ENCODE measurements at regions not wholly inside any gene's neighbourhood (a gene's known extent, or its start where the extent isn't known, plus 50 kb on each side); places are given as distances from the start of the nearest gene placed in this dataset.

DNA sequence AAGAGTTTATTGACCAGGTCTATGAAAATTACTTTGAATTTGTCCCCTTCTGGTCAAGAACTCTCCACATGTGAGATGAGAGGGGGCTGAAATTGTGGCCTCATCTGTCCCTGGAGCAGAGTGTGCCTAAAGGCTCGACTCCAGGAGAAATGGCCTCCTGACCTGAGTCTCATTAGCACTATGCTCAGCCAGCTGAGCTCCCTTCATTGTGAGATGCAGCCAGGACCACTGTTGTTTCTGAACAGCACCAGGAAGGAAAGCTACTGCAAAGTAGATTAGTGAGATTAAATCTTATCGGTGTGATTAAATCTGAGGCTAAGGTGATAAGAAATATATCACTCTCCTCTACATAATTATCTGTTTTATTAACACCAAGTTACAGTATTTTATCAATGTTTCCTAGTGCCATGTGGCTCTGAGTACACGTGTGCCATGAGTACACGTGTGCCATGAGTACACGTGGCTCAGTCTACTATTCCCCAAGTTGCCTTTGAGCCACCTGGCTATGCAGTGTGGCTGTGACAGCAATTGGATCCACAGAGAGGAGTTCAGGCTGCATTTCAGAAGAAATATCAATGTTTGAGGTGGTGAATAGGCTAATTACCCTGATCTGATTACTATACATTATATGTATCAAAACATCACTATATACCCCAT is 126.9 kb downstream of the IPMK start:
- H3K27me3 Mint-ChIP-seq: no peaks in the 10 kb centered on the region
- H3K4me3 Mint-ChIP-seq: no peak overlapping the region
- no peaks in the 10 kb centered on the region for H3K36me3 Mint-ChIP-seq
- H3K27ac Mint-ChIP-seq: no peak overlapping the region
- no peak for ATAC-seq
- H3K4me1 Mint-ChIP-seq: no peaks in the 10 kb centered on the region
- peaks cover 3% of the 10 kb centered on the region for H3K9me3 Mint-ChIP-seq

- no peak overlapping the region for H3K27ac Mint-ChIP-seq
- no peak for ATAC-seq
- H3K4me3 Mint-ChIP-seq: no peak overlapping the region
- no peaks in the 10 kb centered on the region for H3K27me3 Mint-ChIP-seq
- no peaks in the 10 kb centered on the region for H3K4me1 Mint-ChIP-seq
- peaks cover 3% of the 10 kb centered on the region for H3K9me3 Mint-ChIP-seq
- H3K36me3 Mint-ChIP-seq: no peaks in the 10 kb centered on the region
These were observed 127.6 kb downstream of the IPMK start for GRCh38 chr10:58140054-58140453.

DNA sequence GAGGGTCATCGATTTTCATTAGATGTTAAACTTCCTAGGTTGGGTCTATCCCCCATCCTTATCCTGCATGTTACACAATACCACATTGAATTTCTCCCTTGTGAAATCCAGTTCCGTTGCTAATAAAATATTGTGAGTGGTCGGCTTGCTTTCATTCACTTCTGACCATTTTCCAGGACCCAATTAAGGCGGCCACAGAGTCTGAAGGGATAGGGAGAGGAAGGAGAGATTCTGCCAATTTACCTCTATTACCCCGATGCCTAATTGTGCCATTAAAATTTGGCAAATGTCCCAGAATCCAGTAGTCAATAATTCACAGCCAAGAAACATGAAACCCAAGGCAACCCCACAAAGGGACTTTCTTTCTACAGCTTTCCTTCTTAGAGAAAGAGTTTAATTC is 129.9 kb downstream of the IPMK start:
- Mint-ChIP-seq H3K4me3 (no peak overlapping the region), H3K9me3 (peaks cover 3% of the 10 kb centered on the region), H3K27ac (no peak overlapping the region), H3K4me1 (no peaks in the 10 kb centered on the region), H3K27me3 (no peaks in the 10 kb centered on the region), H3K36me3 (no peaks in the 10 kb centered on the region)
- no peak for ATAC-seq

GRCh38 chr10:58115218-58116050 is 152.3 kb downstream of the IPMK start:
- Mint-ChIP-seq H3K36me3 (no peaks in the 10 kb centered on the region), H3K4me3 (no peak overlapping the region), H3K9me3 (no peaks in the 10 kb centered on the region), H3K4me1 (no peaks in the 10 kb centered on the region), H3K27me3 (no peaks in the 10 kb centered on the region), H3K27ac (no peak overlapping the region)
- no peak for ATAC-seq

- Mint-ChIP-seq H3K9me3 (no peaks in the 10 kb centered on the region), H3K4me3 (no peak overlapping the region), H3K36me3 (no peaks in the 10 kb centered on the region), H3K27ac (no peak overlapping the region), H3K27me3 (peaks cover 7% of the 10 kb centered on the region), H3K4me1 (no peaks in the 10 kb centered on the region)
- ATAC-seq: no peak
These were observed 158.0 kb downstream of the IPMK start for GRCh38 chr10:58109731-58110130.

DNA sequence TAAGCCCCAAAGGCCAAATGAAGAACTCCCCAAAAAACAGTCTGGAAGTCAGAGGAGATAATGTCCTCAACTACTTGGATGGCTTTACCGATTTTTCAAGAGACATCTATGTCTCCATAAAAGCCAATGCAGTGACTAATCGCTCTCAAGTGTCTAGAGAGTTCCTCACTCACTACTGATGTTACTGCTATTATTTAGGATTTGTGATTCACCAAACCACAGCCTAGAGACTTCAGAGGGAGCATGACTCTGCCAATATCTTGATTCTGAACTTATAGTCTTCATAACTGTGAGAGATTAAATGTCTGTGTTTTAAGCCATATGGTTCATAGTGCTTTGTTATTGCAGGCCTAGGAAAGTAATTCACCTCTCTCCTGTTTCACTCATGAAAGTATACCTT is 160.2 kb downstream of the IPMK start:
- no peak overlapping the region for H3K27ac Mint-ChIP-seq
- H3K27me3 Mint-ChIP-seq: peaks cover 8% of the 10 kb centered on the region
- H3K36me3 Mint-ChIP-seq: no peaks in the 10 kb centered on the region
- peaks cover 3% of the 10 kb centered on the region for H3K9me3 Mint-ChIP-seq
- no peak overlapping the region for H3K4me3 Mint-ChIP-seq
- no peaks in the 10 kb centered on the region for H3K4me1 Mint-ChIP-seq
- no peak for ATAC-seq

- H3K4me1 Mint-ChIP-seq: no peaks in the 10 kb centered on the region
- peaks cover 15% of the 10 kb centered on the region for H3K27me3 Mint-ChIP-seq
- no peak overlapping the region for H3K27ac Mint-ChIP-seq
- peaks cover 7% of the 10 kb centered on the region for H3K9me3 Mint-ChIP-seq
- H3K36me3 Mint-ChIP-seq: no peaks in the 10 kb centered on the region
- ATAC-seq: no peak
- H3K4me3 Mint-ChIP-seq: no peak overlapping the region
These were observed 161.3 kb downstream of the IPMK start for GRCh38 chr10:58106211-58107035.

- no peak for ATAC-seq
These were observed 163.3 kb downstream of the IPMK start for GRCh38 chr10:58104351-58104751.

DNA sequence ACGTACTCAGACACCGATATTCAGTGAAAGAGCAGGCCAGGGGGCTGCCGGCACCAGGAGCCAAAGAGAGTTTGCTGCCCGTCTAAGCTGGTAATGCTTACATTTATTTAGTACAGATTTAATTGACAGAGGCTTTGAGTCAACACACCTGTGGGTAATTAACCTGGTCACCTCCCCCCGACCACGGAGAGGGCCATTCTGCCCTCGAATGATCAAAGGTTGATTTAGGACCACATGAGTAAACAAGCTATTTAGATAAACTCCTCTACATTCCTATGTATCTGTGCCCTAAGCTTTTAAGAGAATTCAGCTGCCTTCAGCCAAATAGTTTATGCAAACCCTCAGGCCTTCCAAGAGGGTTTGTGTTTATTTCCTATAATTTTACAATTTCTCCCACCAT is 164.8 kb downstream of the IPMK start:
- H3K27me3 Mint-ChIP-seq: peaks cover 15% of the 10 kb centered on the region
- H3K36me3 Mint-ChIP-seq: no peaks in the 10 kb centered on the region
- H3K4me1 Mint-ChIP-seq: no peaks in the 10 kb centered on the region
- H3K9me3 Mint-ChIP-seq: peaks cover 7% of the 10 kb centered on the region
- ATAC-seq: no peak
- H3K4me3 Mint-ChIP-seq: no peak overlapping the region
- H3K27ac Mint-ChIP-seq: no peak overlapping the region

More at GRCh38 chr10:58104351-58104751, 163.3 kb downstream of the IPMK start:
- H3K9me3 Mint-ChIP-seq: peaks cover 7% of the 10 kb centered on the region
- H3K27me3 Mint-ChIP-seq: peaks cover 15% of the 10 kb centered on the region
- no peak overlapping the region for H3K4me3 Mint-ChIP-seq
- no peaks in the 10 kb centered on the region for H3K36me3 Mint-ChIP-seq
- H3K27ac Mint-ChIP-seq: no peak overlapping the region
- H3K4me1 Mint-ChIP-seq: no peaks in the 10 kb centered on the region

DNA sequence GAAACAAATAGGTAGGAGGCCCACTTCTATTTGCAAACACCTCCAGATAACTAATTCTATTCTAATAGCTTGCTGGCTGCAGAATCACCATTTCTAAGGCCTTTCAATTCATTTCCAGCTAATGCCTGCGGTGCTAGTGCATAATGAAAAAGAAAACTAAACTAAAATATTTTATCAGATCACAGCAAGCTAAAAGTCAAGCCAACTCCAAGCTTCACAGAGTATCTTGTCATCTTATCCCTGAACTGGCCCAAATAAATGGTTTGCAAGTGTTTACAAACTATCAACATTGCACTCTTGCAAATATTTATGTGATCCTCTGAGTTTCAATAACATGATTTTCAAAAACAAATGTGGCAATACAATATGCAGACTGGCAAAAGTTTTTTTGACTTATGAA is 166.0 kb downstream of the IPMK start:
- H3K4me3 Mint-ChIP-seq: no peak overlapping the region

GRCh38 chr10:58094985-58095718 is 172.5 kb downstream of the IPMK start:
- Mint-ChIP-seq H3K27ac (no peak overlapping the region), H3K4me3 (no peak overlapping the region), H3K4me1 (no peaks in the 10 kb centered on the region), H3K9me3 (no peaks in the 10 kb centered on the region), H3K36me3 (no peaks in the 10 kb centered on the region), H3K27me3 (no peaks in the 10 kb centered on the region)
- no peak for ATAC-seq

More for the DNA sequence above, 166.0 kb downstream of the IPMK start:
- no peak for ATAC-seq
- H3K36me3 Mint-ChIP-seq: no peaks in the 10 kb centered on the region
- no peaks in the 10 kb centered on the region for H3K4me1 Mint-ChIP-seq
- H3K27me3 Mint-ChIP-seq: peaks cover 14% of the 10 kb centered on the region
- peaks cover 7% of the 10 kb centered on the region for H3K9me3 Mint-ChIP-seq
- H3K27ac Mint-ChIP-seq: no peak overlapping the region

GRCh38 chr10:58091886-58092285 is 175.8 kb downstream of the IPMK start:
- Mint-ChIP-seq H3K36me3 (no peaks in the 10 kb centered on the region), H3K4me1 (no peaks in the 10 kb centered on the region), H3K27me3 (peaks cover 10% of the 10 kb centered on the region), H3K9me3 (no peaks in the 10 kb centered on the region), H3K4me3 (no peak overlapping the region), H3K27ac (no peak overlapping the region)
- ATAC-seq: no peak

DNA sequence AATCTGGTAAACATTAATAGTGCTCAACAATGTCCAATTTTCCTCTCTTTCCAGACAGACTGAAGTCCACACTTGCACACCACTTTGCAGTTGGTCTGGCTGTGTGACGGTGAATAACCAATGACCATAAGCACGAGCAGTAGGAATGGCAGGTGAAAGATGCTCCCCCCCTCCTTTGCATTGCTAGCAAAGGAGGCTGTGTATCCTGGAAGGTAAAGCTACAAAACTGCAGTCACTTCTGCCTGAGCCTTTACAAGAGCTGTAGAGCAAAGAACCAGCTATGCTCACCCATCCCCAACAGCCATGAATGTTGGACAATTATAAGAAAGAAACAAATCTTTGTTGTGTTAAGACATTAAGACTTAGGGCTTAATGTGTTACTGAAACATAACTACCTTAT is 178.0 kb downstream of the IPMK start:
- H3K9me3 Mint-ChIP-seq: no peaks in the 10 kb centered on the region
- H3K27ac Mint-ChIP-seq: no peak overlapping the region
- H3K4me1 Mint-ChIP-seq: no peaks in the 10 kb centered on the region

DNA sequence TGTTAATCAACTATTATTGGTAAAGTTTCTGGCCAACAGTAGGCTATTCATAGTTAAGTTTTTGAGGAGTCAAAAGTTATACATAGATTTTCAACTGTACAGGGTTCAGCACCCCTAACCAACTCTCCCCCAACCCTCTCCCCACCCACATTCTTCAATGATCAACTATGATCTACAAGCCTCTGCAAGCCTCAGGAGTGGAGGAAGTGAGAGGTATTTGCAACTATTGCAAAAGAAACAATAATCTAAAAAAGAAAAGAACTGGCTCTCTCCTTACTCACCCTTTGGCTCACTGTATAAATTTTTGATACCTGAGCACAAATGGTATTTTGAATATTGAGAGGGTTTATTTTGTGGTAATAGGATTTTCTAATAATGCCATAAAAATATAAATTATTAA is 179.8 kb downstream of the IPMK start:
- H3K9me3 Mint-ChIP-seq: no peaks in the 10 kb centered on the region
- H3K36me3 Mint-ChIP-seq: no peaks in the 10 kb centered on the region
- H3K4me1 Mint-ChIP-seq: no peaks in the 10 kb centered on the region
- no peak for ATAC-seq
- peaks cover 10% of the 10 kb centered on the region for H3K27me3 Mint-ChIP-seq
- H3K4me3 Mint-ChIP-seq: no peak overlapping the region
- no peak overlapping the region for H3K27ac Mint-ChIP-seq

More for the DNA sequence above, 178.0 kb downstream of the IPMK start:
- no peaks in the 10 kb centered on the region for H3K36me3 Mint-ChIP-seq
- ATAC-seq: no peak
- peaks cover 10% of the 10 kb centered on the region for H3K27me3 Mint-ChIP-seq
- no peak overlapping the region for H3K4me3 Mint-ChIP-seq

DNA sequence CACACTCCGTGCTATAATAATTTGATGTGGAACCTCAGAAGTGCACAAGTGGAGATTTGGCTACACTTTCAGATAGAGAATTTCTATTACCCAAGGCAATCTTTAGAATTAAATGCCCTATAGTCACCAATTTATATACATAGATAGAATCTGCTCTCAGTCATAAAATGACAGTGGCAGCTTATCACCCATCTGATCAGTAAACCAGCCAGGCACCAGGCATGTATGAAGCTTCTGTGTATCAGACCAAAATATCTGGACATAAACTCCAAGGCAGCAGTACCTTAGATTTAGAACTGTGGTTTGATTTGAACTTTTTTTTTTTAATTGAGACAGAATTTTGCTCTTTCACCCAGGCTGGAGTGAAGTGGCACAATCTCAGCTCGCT is 180.9 kb downstream of the IPMK start:
- Mint-ChIP-seq H3K4me3 (no peak overlapping the region), H3K9me3 (no peaks in the 10 kb centered on the region), H3K4me1 (no peaks in the 10 kb centered on the region), H3K27ac (no peak overlapping the region), H3K27me3 (peaks cover 10% of the 10 kb centered on the region), H3K36me3 (no peaks in the 10 kb centered on the region)
- ATAC-seq: no peak

Measured in stimulated activated memory B cell treated with anti-CD40 and anti-IgM and Interleukin-4, amounts not matched to agents 10 μg/mL and 1 μg/mL and 100 μg/mL, for 72 hours (primary cell).